Karpas-422 (cell line): ENCODE measurements at regions not wholly inside any gene's neighbourhood (a gene's known extent, or its start where the extent isn't known, plus 50 kb on each side); places are given as distances from the start of the nearest gene placed in this dataset.

Source experiments
- DNase-seq: peaks from one replicate; pipeline ENCODE4 v3.0.0-alpha.2; 2015
- H2AFZ ChIP-seq: fragments of 200-600 bp; sonication (generic); 2 replicates; pipeline ENCODE4 v1.6.1; 2014; ENCODE audit warnings: antibody characterized with exemption, low read length, mixed read lengths
- H3K27ac ChIP-seq: fragments of 200-600 bp; sonication (generic); 2 replicates; pipeline ENCODE4 v1.5.1; 2014; ENCODE audit warnings: mild to moderate bottlenecking, low read length, moderate library complexity
- H3K27me3 ChIP-seq: fragments of 200-600 bp; sonication (generic); 2 replicates; pipeline ENCODE4 v1.6.1; 2014; ENCODE audit warnings: low read length, mixed read lengths
- H3K36me3 ChIP-seq: fragments of 200-600 bp; sonication (generic); 2 replicates; pipeline ENCODE4 v1.6.1; 2014; ENCODE audit warnings: low read length, mixed read lengths; ENCODE audit not compliant: insufficient read depth
- H3K4me1 ChIP-seq: fragments of 200-600 bp; sonication (generic); 2 replicates; pipeline ENCODE4 v1.6.1; 2014; ENCODE audit warnings: mild to moderate bottlenecking, low read length, mixed read lengths
- H3K4me2 ChIP-seq: fragments of 200-600 bp; sonication (generic); 2 replicates; pipeline ENCODE4 v1.6.1; 2014; ENCODE audit warnings: low read length, low read depth, mild to moderate bottlenecking; ENCODE audit not compliant: poor library complexity, severe bottlenecking
- H3K4me3 ChIP-seq: fragments of 200-600 bp; sonication (generic); 2 replicates; pipeline ENCODE4 v1.5.1; 2014; ENCODE audit warnings: mild to moderate bottlenecking, antibody characterized with exemption, low read length, mixed read lengths
- H3K79me2 ChIP-seq: fragments of 200-600 bp; sonication (generic); 2 replicates; pipeline ENCODE4 v1.6.1; 2014; ENCODE audit warnings: mild to moderate bottlenecking, low read length, mixed read lengths
- H3K9ac ChIP-seq: fragments of 200-600 bp; sonication (generic); 2 replicates; pipeline ENCODE4 v1.6.0; 2014; ENCODE audit warnings: low read length
- H3K9me2 ChIP-seq: fragments of 200-600 bp; sonication (generic), shearing (Covaris generic); replicated peaks from 2 replicates; pipeline ENCODE4 v1.6.0; 2014; ENCODE audit warnings: mild to moderate bottlenecking, low read length, moderate library complexity; ENCODE audit not compliant: insufficient read depth
- H3K9me3 ChIP-seq: fragments of 300-700, 200-600 bp; sonication (generic); 2 replicates; pipeline ENCODE4 v1.6.1; 2014; ENCODE audit warnings: low read length, mixed read lengths
- H4K20me1 ChIP-seq: fragments of 200-600 bp; sonication (generic); 2 replicates; pipeline ENCODE4 v1.6.1; 2014; ENCODE audit warnings: mild to moderate bottlenecking, antibody characterized with exemption, low read length, low read depth; ENCODE audit not compliant: insufficient read depth

DNA sequence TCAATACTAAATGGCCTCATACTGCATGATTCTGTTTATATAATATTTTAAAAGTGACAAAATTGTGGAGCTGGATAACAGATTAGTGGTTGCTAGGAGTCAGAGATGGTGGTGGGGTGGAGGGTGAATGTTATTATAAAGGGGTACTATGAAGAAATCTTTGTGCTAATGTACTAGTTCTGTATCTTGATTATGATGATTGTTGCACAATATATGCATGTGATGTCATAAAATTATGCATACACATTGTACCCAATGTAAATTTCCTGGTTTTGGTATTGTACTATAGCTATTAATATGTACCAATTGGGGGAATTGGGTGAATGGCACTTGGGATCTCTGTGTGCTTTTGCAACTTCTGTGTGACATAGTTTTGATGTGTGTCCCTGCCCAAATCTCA is 112.2 kb downstream of the TMEM26 start:
- H3K9ac ChIP-seq = no peak overlapping the region

DNA sequence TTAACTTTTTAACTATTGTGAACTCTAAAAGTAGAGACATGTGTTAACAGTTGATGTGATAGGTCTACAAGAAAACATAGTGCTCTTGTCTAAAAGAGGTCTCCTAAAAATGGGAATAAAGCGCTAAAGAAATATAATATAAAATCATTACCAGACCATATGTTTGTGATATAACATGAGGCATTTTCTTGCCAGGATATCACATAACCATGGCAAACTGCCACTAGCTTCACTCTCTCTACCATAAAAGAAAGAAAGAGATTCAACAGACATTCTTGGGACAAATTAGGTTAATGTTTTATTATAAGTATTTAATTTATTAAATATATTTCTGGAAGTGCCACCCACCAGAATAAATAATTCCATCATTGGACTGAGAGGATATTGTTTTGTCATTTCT is 115.0 kb downstream of the TMEM26 start:
- H3K4me2 ChIP-seq = no peak overlapping the region
- no peaks in the 10 kb centered on the region for H4K20me1 ChIP-seq
- H3K79me2 ChIP-seq = no peaks in the 10 kb centered on the region

More for the DNA sequence above, 112.2 kb downstream of the TMEM26 start:
- no peaks in the 10 kb centered on the region for H4K20me1 ChIP-seq
- H3K9me2 ChIP-seq = no peaks in the 10 kb centered on the region
- no peaks in the 10 kb centered on the region for H3K79me2 ChIP-seq
- H3K27ac ChIP-seq = no peak overlapping the region
- H2AFZ ChIP-seq = no peak overlapping the region
- H3K4me2 ChIP-seq = no peak overlapping the region
- H3K4me3 ChIP-seq = no peak overlapping the region
- DNase-seq = no peak
- peaks cover 6% of the 10 kb centered on the region for H3K4me1 ChIP-seq
- H3K36me3 ChIP-seq = no peaks in the 10 kb centered on the region
- H3K9me3 ChIP-seq = no peaks in the 10 kb centered on the region
- H3K27me3 ChIP-seq = no peaks in the 10 kb centered on the region

DNA sequence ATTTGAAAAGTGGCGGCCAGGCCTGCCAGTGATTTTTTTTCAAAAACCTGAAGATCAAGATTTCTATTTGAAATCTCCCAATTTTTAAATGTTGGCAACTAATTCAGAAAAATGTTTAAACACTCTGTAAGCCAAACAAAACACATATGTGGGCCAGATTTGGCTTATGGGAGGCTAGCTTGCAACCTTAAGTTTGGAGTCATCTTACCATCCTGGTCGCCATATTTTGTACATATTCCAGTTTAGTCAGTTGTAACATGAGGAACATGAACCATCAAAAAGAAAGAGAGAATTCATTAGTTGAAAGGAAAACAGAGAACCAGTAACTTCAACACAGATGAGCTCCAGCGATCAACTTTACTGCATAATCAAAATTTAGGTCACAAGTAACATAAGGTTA is 115.4 kb downstream of the TMEM26 start:
- Histone ChIP-seq H3K27ac (no peak overlapping the region), H4K20me1 (no peaks in the 10 kb centered on the region), H2AFZ (no peak overlapping the region), H3K36me3 (no peaks in the 10 kb centered on the region), H3K9me2 (no peaks in the 10 kb centered on the region), H3K4me2 (no peak overlapping the region), H3K4me3 (no peak overlapping the region), H3K4me1 (no peaks in the 10 kb centered on the region), H3K27me3 (no peaks in the 10 kb centered on the region), H3K9ac (no peak overlapping the region), H3K79me2 (no peaks in the 10 kb centered on the region), H3K9me3 (no peaks in the 10 kb centered on the region)
- DNase-seq = no peak

More for the DNA sequence above, 115.0 kb downstream of the TMEM26 start:
- Histone ChIP-seq H3K9me3 (no peaks in the 10 kb centered on the region), H3K36me3 (no peaks in the 10 kb centered on the region), H3K27me3 (no peaks in the 10 kb centered on the region), H3K4me3 (no peak overlapping the region), H2AFZ (no peak overlapping the region), H3K9ac (no peak overlapping the region), H3K27ac (no peak overlapping the region), H3K9me2 (no peaks in the 10 kb centered on the region), H3K4me1 (no peaks in the 10 kb centered on the region)
- no peak for DNase-seq

DNA sequence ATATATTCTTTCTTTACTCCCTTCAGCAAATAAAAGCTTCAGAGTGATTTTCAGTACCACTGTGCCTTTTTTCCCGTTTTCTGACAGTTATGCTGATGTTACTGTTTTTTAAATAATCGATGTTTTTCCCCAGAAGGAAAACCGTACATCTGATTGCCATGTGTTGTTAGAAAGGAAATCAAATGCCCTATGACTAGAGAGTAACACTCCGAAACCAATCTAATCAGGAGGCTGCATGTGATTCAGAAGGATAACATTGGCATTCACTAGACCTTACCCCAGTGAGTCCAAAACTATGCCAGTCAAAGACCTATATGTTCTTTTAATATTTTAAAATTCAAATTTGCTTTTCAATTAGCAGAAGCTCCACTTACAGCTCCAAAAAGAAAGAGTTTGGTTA is 116.3 kb downstream of the TMEM26 start:
- H3K79me2 ChIP-seq = no peaks in the 10 kb centered on the region
- H3K4me2 ChIP-seq = no peak overlapping the region
- H4K20me1 ChIP-seq = no peaks in the 10 kb centered on the region
- no peaks in the 10 kb centered on the region for H3K9me3 ChIP-seq
- no peak for DNase-seq
- no peak overlapping the region for H3K9ac ChIP-seq
- no peaks in the 10 kb centered on the region for H3K27me3 ChIP-seq
- no peaks in the 10 kb centered on the region for H3K9me2 ChIP-seq
- H3K4me1 ChIP-seq = no peaks in the 10 kb centered on the region
- H3K4me3 ChIP-seq = no peak overlapping the region
- H2AFZ ChIP-seq = no peak overlapping the region
- no peak overlapping the region for H3K27ac ChIP-seq
- H3K36me3 ChIP-seq = no peaks in the 10 kb centered on the region

DNA sequence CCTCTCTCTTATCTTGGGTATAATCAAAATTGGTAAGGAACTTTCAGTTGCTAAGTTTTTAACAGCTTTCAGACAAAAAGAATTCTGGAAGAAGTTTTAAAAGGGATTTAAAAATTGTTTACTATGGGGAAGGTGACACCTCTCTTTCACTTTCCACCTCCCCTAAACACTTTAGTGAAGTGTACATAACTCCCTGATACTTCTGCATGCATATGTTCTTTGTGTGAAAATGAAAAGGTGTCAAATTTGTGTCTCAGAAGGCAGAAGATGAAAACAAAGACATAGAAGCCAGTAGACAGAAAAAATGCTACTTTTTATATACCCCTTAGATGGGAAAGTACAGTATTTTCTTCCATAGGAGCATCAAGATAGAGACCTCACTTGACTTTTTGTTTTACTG is 117.8 kb downstream of the TMEM26 start:
- Histone ChIP-seq H4K20me1 (no peaks in the 10 kb centered on the region), H3K9me2 (no peaks in the 10 kb centered on the region), H3K4me2 (no peak overlapping the region), H3K27me3 (no peaks in the 10 kb centered on the region), H3K27ac (no peak overlapping the region), H3K9me3 (no peaks in the 10 kb centered on the region), H3K9ac (no peak overlapping the region), H3K4me3 (no peak overlapping the region), H3K4me1 (no peaks in the 10 kb centered on the region), H3K79me2 (no peaks in the 10 kb centered on the region), H3K36me3 (no peaks in the 10 kb centered on the region), H2AFZ (no peak overlapping the region)
- DNase-seq = no peak

DNA sequence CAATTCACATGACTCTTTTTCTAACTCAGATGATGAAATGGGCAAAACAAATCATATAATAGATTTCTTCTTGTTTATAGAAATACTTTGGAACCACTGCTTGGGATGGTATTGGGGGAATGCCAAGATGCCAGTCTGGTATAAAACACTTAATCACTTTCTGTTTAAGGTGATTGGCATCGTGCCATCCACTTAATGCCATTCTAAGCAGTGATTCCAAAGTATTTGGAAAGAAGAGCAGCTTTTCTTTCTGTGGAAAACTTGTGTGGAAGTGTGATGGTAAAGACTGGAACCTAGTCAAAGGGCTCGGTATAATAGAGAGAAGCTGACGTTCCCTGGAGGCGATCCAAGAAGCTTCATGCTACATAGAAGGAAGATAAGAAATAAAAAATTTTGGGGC is 120.6 kb downstream of the TMEM26 start:
- DNase-seq = no peak
- no peaks in the 10 kb centered on the region for H3K79me2 ChIP-seq
- no peak overlapping the region for H3K9ac ChIP-seq
- no peak overlapping the region for H3K27ac ChIP-seq
- no peaks in the 10 kb centered on the region for H4K20me1 ChIP-seq
- H2AFZ ChIP-seq = no peak overlapping the region
- no peaks in the 10 kb centered on the region for H3K27me3 ChIP-seq
- no peak overlapping the region for H3K4me3 ChIP-seq
- no peaks in the 10 kb centered on the region for H3K9me3 ChIP-seq
- no peaks in the 10 kb centered on the region for H3K9me2 ChIP-seq
- no peaks in the 10 kb centered on the region for H3K36me3 ChIP-seq
- H3K4me2 ChIP-seq = no peak overlapping the region
- H3K4me1 ChIP-seq = no peaks in the 10 kb centered on the region

DNA sequence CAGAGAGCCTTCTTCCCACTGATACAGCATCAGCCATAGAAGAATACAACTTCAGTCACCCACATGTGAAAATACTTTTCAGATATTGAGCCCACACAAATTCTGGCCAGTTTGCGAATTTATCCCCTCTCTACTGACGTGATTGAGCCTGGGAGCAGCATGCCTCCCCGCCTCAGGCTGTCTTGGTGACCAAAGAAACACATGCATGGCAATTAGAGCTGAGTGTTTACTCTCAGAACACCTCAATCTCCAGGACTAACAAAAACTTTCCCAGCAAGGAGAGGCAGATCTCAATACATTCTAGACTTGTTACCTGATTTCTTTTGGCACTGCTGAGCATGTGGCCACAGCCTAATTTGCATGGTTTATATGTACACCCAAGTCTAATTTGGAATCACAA is 122.5 kb downstream of the TMEM26 start:
- Histone ChIP-seq H3K27ac (no peak overlapping the region), H3K9me2 (no peaks in the 10 kb centered on the region), H3K79me2 (no peaks in the 10 kb centered on the region), H3K9me3 (no peaks in the 10 kb centered on the region), H3K4me1 (no peaks in the 10 kb centered on the region), H3K9ac (no peak overlapping the region), H3K4me3 (no peak overlapping the region), H3K4me2 (no peak overlapping the region), H3K36me3 (no peaks in the 10 kb centered on the region), H4K20me1 (no peaks in the 10 kb centered on the region), H2AFZ (no peak overlapping the region), H3K27me3 (no peaks in the 10 kb centered on the region)
- DNase-seq = no peak

DNA sequence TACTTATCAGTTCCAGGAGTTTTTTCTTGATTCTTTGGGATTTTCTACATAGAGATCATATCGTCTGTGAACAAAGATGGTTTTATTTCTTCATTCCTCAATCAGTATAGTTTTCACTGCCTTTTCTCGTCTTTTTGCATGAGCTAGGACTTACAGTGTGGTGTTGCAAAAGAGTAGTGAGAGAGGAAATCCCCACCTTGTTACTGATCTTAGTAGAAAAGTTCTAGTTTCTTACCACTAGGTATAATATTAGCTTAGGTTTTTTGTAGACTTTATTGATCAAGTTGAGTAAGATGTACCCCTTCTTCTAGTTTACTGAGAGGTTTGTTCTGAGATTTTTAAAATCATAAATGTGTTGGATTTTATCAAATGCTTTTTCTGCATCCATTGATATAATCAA is 123.3 kb downstream of the TMEM26 start:
- Histone ChIP-seq H3K27ac (no peak overlapping the region), H3K4me1 (no peaks in the 10 kb centered on the region), H3K9me3 (no peaks in the 10 kb centered on the region), H3K4me2 (no peak overlapping the region), H3K9ac (no peak overlapping the region), H3K27me3 (no peaks in the 10 kb centered on the region), H2AFZ (no peak overlapping the region), H3K79me2 (no peaks in the 10 kb centered on the region), H3K9me2 (no peaks in the 10 kb centered on the region), H3K36me3 (no peaks in the 10 kb centered on the region), H4K20me1 (no peaks in the 10 kb centered on the region), H3K4me3 (no peak overlapping the region)
- no peak for DNase-seq
